GM18520 (cell line): ENCODE measurements at regions not wholly inside any gene's neighbourhood (a gene's known extent, or its start where the extent isn't known, plus 50 kb on each side); places are given as distances from the start of the nearest gene placed in this dataset.

ENCODE experiments used
- ATAC-seq: cut with Tn5 transposase; IDR thresholded peaks from one replicate; pipeline ENCODE4 v1.9.1; 2021; ENCODE audit not compliant: unreplicated experiment

DNA sequence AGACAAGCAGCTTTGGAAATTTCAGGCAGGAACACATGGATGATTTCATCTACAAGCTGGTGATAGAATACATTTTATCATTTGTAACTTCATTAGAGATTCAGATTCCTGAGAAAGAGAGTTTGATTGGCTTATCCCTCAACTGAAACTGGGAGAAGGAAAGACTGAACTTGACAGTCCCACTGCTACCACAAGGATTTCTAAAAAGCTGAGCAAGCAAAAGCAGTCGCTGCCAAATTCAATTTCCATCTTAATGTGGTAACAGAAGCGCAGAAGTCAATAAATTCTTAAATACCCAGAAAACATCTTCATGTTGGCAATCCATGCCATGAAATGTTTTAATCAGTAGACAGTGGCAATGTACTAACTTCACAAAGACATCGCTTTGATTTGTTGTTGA, 172.1 kb upstream of the DACH1 start:
- ATAC-seq = no peak

GRCh38 chr13:72029981-72030380, 163.0 kb upstream of the DACH1 start:
- no peak for ATAC-seq

DNA sequence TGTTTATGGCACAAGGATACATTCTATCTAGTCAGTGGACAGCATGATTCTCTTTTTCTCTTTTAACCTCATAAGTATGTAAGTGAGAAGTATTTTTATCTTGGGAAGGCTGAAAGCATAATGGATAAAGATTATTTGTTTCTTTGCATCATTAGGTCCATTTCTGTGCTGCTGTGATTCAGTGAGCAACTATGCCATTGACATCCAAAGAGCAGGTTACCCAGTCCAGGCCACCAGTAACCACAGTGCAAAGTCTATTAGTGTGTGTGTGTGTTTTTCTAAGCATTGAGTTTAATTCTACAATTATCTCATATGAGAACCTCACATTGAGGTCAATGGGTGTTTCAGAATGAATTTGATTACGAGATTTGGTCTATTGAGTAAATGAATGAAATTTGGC, 158.8 kb upstream of the DACH1 start:
- no peak for ATAC-seq

- no peak for ATAC-seq
These were observed 156.9 kb upstream of the DACH1 start for GRCh38 chr13:72023895-72024294.

DNA sequence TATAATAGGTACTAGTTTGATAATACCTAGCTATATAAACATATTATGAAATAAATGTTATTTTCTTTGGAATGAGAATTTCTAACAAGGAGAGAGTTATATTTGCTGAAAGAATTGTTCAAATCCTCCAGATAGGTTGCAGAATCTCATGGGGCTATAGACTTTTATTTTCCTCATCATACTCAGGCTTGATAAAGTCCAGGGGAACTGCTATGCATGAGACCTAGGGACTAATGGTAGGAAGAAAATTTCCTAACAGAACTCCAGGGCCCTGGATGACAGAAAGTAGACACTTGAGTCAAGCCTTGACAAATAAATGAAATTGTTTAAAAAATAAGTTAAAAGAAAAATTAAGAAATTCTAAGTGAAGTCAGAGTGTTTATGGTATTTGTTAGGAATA, 138.5 kb upstream of the DACH1 start:
- no peak for ATAC-seq

GRCh38 chr13:72004784-72005374, 137.9 kb upstream of the DACH1 start:
- no peak for ATAC-seq

- ATAC-seq = no peak
These were observed 137.2 kb upstream of the DACH1 start for GRCh38 chr13:72004246-72004645.

DNA sequence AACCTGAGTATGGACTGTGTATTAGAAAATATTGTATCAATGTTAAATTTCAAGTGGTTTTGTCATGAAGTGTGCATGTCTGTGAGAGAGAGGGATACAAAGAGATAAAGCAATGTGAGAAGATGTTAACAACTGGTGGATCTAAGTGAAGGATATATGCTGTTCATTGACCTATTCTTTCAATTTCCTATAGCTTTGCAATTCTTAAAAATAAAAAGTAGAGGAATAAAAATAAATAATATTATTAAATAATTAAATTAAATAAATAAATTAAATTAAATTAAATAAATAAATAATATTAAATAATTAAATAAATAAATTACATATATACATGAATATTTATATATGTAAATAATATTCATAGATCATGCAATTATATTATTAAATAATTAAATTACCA, 131.2 kb upstream of the DACH1 start:
- ATAC-seq = no peak

GRCh38 chr13:71979616-71980015, 112.6 kb upstream of the DACH1 start:
- ATAC-seq = no peak

DNA sequence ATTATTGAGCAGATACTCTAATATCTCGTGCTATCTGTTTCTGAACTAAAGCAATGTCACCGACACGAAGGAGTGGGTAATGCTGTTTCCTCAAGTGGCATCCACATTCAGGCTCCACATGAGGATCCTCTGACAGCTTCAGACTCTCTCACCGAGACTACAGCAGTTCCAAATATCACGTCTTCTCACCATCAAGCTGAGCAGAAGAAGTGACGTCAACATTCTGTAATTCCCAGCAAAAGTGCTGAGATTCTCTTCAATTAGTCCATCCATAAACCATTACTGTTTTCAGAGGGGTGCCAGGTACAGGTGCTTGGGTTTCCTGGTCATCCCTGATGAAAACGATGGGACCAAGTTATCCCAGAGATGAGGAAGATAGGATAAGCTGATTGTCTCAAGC, 110.0 kb upstream of the DACH1 start:
- no peak for ATAC-seq

DNA sequence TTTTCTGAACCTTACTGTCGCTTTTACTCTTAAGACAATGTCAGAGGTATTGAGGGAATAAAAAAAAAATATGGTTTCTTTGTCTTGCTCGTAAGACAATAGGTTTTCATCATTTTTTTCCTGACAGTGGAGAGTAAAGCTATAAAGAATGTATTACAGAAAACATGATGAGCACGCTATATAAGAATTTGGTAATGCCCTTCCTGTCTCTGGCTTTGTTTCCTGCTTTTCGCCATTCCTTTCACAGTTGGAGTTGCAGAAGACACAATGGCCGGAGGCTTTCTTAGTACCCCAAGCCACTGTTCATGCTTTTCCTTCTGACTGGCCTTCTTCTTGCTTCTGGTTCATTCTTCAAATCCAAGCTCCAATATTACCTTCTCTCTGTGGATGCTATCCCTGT, 101.0 kb upstream of the DACH1 start:
- ATAC-seq = no peak

- ATAC-seq = no peak
These were observed 97.6 kb upstream of the DACH1 start for GRCh38 chr13:71964491-71965100.

- no peak for ATAC-seq
These were observed 95.7 kb upstream of the DACH1 start for GRCh38 chr13:71962735-71963134.

DNA sequence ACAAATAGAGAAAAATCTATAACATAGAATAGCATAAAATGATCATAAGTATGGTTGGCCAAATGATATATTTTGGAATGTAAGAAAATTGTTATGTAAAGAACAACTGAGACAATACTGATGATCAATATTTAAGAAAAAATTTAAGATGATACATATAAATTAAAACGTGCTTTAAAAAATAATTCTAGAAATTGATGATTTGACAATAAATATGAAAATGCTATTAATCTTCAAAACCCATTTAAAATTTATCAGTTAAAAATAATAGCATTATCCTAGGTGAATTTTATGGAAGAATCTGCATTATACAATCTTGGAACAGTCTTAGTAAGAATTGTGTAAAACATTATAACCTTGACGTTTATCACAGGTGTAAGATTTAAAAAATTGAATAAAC, 95.1 kb upstream of the DACH1 start:
- ATAC-seq = no peak

DNA sequence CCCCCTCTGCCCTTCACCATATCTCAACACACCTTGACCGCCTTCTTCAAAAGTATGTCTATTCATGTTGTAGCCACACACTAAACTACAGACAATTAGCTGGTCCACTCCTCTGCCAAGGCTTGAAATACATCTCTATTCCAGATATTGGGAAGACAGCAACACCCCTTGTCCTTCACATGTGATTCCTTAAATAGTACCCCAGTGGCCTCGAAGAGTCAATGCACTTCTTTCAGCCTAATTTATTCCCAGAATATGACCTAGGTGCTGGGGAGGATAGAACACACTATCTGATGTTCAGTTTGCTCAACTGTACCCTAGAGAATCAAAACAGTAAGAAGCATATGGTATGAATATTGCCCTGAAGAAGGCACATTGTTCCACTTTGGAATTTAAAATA, 82.4 kb upstream of the DACH1 start:
- no peak for ATAC-seq

GRCh38 chr13:71939186-71939585, 72.2 kb upstream of the DACH1 start:
- no peak for ATAC-seq

GRCh38 chr13:71935166-71935840, 68.3 kb upstream of the DACH1 start:
- ATAC-seq = no peak

- ATAC-seq = no peak
These were observed 57.9 kb upstream of the DACH1 start for GRCh38 chr13:71924931-71925330.

DNA sequence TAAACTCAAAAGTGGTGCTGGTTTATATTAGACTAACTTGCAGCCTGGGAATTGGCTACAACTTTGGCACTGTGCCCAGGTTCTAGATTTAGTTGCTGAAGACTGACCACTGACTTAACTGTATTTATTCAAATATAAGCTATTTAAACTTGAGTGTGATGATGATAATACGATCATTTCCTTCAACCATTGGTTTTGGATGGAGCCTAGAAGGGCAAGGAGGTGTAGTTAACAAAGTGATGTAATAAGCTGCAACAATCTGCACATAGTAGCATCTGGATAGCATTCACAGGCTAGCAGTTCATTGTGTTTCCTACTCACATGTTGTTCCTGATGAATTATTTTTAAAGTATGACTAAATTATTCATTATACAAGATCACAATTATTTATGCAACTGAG, 55.2 kb upstream of the DACH1 start:
- no peak for ATAC-seq
